Lower leg skin (tissue), 4 donors: ENCODE measurements at regions not wholly inside any gene's neighbourhood (a gene's known extent, or its start where the extent isn't known, plus 50 kb on each side); places are given as distances from the start of the nearest gene placed in this dataset.

Source experiments
- DNase-seq, 2 donors: peaks; one replicate each; pipeline ENCODE4 v3.0.0-alpha.2; 2019; ENCODE audit warnings: low spot score in 2 of 2
- H3K4me3 ChIP-seq: fragments of 200-600 bp; sonication (generic); 2 replicates; pipeline ENCODE4 v1.5.1; 2017; ENCODE audit warnings: mild to moderate bottlenecking, low read depth; ENCODE audit not compliant: poor library complexity, severe bottlenecking
- CTCF ChIP-seq, 3 donors: fragments of 450-650 bp; IDR thresholded peaks; one replicate each; pipeline ENCODE4 v1.5.1; 2016; ENCODE audit warnings: antibody characterized with exemption in 3 of 3, mild to moderate bottlenecking in 3 of 3, moderate library complexity in 2 of 3
- POLR2A ChIP-seq, 2 donors: fragments of 450-650 bp; IDR thresholded peaks; one replicate each; pipeline ENCODE4 v1.6.1; 2016 to 2017; ENCODE audit warnings: antibody characterized with exemption in 2 of 2, mild to moderate bottlenecking in 1 of 2, moderate library complexity in 1 of 2
- WGBS, 2 donors: methylation state at CpG; one replicate each; pipeline ENCODE4 v1.1.5; 2018; 5-methylcytosine and 5-hydroxymethylcytosine counted together
- intact Hi-C: fragments of 100-400 bp; cut with DNase I; formaldehyde crosslinking; loops from one replicate; pipeline ENCODE4 v1.15.0; 2023; ENCODE audit warnings: low total_unique reads

DNA sequence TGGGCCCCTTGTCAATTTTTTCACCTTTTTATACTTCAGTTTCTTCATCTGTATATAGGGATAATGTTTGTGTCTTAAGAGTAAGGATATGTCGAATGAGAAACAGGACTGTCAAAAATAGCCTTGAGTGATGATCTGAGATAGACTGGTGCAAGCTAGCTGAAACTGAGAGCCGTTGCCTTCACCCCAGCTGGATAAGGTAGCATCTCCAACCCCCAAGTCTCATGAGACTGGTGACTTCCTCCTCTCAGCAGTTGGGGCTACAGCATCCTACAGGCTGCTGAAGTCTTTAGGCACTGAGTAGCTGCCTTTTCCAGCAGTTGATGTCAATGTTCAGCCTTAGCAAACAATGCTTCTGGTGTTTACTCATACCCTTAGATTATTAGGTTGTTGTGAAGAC lies 330.2 kb downstream of the OSTF1 start:
- TF ChIP-seq POLR2A (IDR thresholded peaks at IDR 0.05) (no peak), CTCF (IDR thresholded peaks at IDR 0.05) (no peak)
- no peak overlapping the region for H3K4me3 ChIP-seq
- WGBS, 2 donors, result 77% methylated on average over 2 of the region's 2 CpGs
- intact Hi-C loops, result no loop called here
- DNase-seq, result no peak

GRCh38 chr9:75422944-75423522 lies 334.7 kb downstream of the OSTF1 start:
- no peak for TF ChIP-seq POLR2A (IDR thresholded peaks at IDR 0.05)
- no peak for TF ChIP-seq CTCF (IDR thresholded peaks at IDR 0.05)
- DNase-seq, result no peak
- H3K4me3 ChIP-seq, result no peak overlapping the region
- WGBS, 2 donors, result 80 to 87% methylated on average over 2 of the region's 2 CpGs
- intact Hi-C loops, result no loop called here

DNA sequence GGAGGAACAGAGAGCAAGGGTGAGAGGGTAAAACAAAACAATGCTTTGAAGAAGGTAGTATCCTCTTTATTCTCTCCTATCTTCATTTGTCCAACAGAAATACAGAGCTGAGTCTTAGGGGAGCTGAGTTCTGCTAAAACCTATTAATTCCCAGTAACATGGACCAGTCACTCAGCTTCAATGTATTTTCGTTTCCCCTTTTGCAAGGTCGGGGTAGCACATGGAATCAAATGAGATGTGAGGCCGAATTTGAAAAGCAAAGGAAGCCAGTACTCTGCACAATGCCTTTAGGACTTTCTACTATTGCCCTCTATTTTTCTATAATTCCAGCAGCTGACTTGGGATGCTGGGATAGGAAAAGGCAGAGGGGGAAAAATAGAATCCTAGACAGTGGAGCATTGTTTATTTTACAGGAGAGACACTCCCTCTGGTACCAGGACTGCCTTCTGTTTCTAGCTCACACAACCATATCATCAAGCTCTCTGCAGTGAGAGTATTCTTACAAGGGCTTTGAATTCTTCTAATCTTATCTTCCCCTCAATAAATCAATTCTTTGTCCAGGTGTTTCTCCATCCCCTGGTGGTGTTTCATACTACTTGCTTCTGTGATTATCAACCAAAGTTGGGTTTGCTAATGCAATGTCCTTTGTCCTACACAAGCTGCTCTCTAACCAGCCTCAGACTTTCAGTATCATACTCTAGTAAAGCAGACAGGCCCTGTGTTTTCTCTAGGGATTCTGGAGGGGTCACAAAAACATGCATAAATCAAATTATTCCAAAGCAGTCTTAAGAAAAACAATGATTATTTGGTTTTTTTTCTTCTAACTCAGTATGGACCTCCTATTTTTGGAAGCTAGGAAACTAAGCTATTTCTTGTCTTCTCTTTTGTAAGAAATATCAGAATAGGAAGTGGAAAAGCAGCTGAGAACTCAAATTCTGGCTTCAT lies 341.5 kb downstream of the OSTF1 start:
- WGBS, 2 donors, result 70 to 80% methylated on average over 3 of the region's 3 CpGs
- intact Hi-C loops, result no loop called here
- DNase-seq, result no peak
- no peak for TF ChIP-seq POLR2A (IDR thresholded peaks at IDR 0.05)
- no peak for TF ChIP-seq CTCF (IDR thresholded peaks at IDR 0.05)
- H3K4me3 ChIP-seq, result no peak overlapping the region

- intact Hi-C loops, result no loop called here
- DNase-seq, result no peak
- TF ChIP-seq CTCF (IDR thresholded peaks at IDR 0.05) (no peak), POLR2A (IDR thresholded peaks at IDR 0.05) (no peak)
- no peak overlapping the region for H3K4me3 ChIP-seq
These were observed 343.1 kb downstream of the OSTF1 start for GRCh38 chr9:75431375-75431774.

- no peak overlapping the region for H3K4me3 ChIP-seq
- intact Hi-C loops, result no loop called here
- WGBS, 2 donors, result 36 to 73% methylated on average over 1 of the region's 1 CpG
- DNase-seq, result no peak
- TF ChIP-seq CTCF (IDR thresholded peaks at IDR 0.05) (no peak), POLR2A (IDR thresholded peaks at IDR 0.05) (no peak)
These were observed 344.1 kb downstream of the OSTF1 start for GRCh38 chr9:75432386-75432785.
